HEK293 (cell line): ENCODE measurements at regions not wholly inside any gene's neighbourhood (a gene's known extent, or its start where the extent isn't known, plus 50 kb on each side); places are given as distances from the start of the nearest gene placed in this dataset.

Source experiments
- CTCF ChIA-PET: fragments of 350-600 bp; formaldehyde crosslinking; extraction: SDS; loops from one replicate; lab custom pipeline; 2021; ENCODE audit warnings: antibody characterized with exemption; lab: Yijun Ruan, JAX
- POLR2A ChIA-PET: fragments of 300-600 bp; formaldehyde crosslinking; extraction: SDS; loops from one replicate; lab custom pipeline; 2020; ENCODE audit warnings: antibody characterized with exemption, inconsistent platforms; lab: Yijun Ruan, JAX
- H3K27ac ChIP-seq: fragments of 200-500 bp; sonication (Bioruptor generic); 2 replicates; pipeline ENCODE4 v1.5.1; 2014; ENCODE audit warnings: low read depth, low read length, control low read depth, inconsistent platforms; ENCODE audit errors: extremely low read depth
- H3K36me3 ChIP-seq, 2 experiments: fragments of 200-500 bp in 1 of 2; sonication (Bioruptor generic) in 1 of 2; 1 replicate in 1 of 2; 2 replicates in 1 of 2; pipeline ENCODE4 v1.5.1; 2014 to 2017; ENCODE audit warnings: inconsistent platforms in 2 of 2, low read length in 2 of 2; ENCODE audit not compliant: control insufficient read depth in 2 of 2, insufficient read depth in 1 of 2
- H3K4me1 ChIP-seq: fragments of 200-500 bp; sonication (Bioruptor generic); 2 replicates; pipeline ENCODE4 v1.5.1; 2014; ENCODE audit warnings: mild to moderate bottlenecking, low read length, inconsistent platforms; ENCODE audit not compliant: control insufficient read depth, insufficient read depth
- H3K4me3 ChIP-seq: 2 replicates; pipeline ENCODE4 v1.5.1; 2011; ENCODE audit warnings: low read depth, mild to moderate bottlenecking, control low read depth, low read length, moderate library complexity
- H3K9me3 ChIP-seq: fragments of 200-500 bp; sonication (Bioruptor generic); 2 replicates; pipeline ENCODE4 v1.5.1; 2014; ENCODE audit warnings: low read depth, low read length, inconsistent platforms; ENCODE audit not compliant: control insufficient read depth, insufficient read depth
- EGR2 ChIP-seq: fragments of 450-650 bp; formaldehyde crosslinking; IDR thresholded peaks from 2 replicates; pipeline ENCODE4 v1.5.1; 2016; ENCODE audit warnings: low read depth, missing biosample characterization, missing genetic modification characterization
- HOXC10 ChIP-seq: sonication (generic); formaldehyde crosslinking; IDR thresholded peaks from 2 replicates; pipeline ENCODE4 v1.8.1; 2023; ENCODE audit warnings: mild to moderate bottlenecking, missing genetic modification reagents
- HOXD13 ChIP-seq: sonication (generic); formaldehyde crosslinking; IDR thresholded peaks from 2 replicates; pipeline ENCODE4 v1.8.0; 2022; ENCODE audit warnings: missing genetic modification reagents, borderline replicate concordance
- KLF10 ChIP-seq: fragments of 450-650 bp; IDR thresholded peaks from 2 replicates; pipeline ENCODE4 v1.5.1; 2018; ENCODE audit warnings: missing biosample characterization, mild to moderate bottlenecking, missing genetic modification characterization
- OSR2 ChIP-seq: fragments of 450-650 bp; formaldehyde crosslinking; IDR thresholded peaks from 2 replicates; pipeline ENCODE4 v1.5.1; 2016; ENCODE audit warnings: missing biosample characterization, missing genetic modification characterization
- TSHZ1 ChIP-seq: fragments of 450-650 bp; formaldehyde crosslinking; IDR thresholded peaks from 2 replicates; pipeline ENCODE4 v1.5.1; 2016; ENCODE audit warnings: missing biosample characterization, missing genetic modification characterization, borderline replicate concordance
- WT1 ChIP-seq: fragments of 450-650 bp; formaldehyde crosslinking; IDR thresholded peaks from 2 replicates; pipeline ENCODE4 v1.5.1; 2016; ENCODE audit warnings: missing biosample characterization, missing genetic modification characterization
- ZBTB21 ChIP-seq: fragments of 450-650 bp; formaldehyde crosslinking; IDR thresholded peaks from 2 replicates; pipeline ENCODE4 v1.5.1; 2017; ENCODE audit warnings: missing biosample characterization, missing genetic modification characterization
- ZEB2 ChIP-seq: fragments of 450-650 bp; formaldehyde crosslinking; IDR thresholded peaks from 2 replicates; pipeline ENCODE4 v1.5.1; 2016; ENCODE audit warnings: missing biosample characterization, missing genetic modification characterization
- ZFP41 ChIP-seq: fragments of 450-650 bp; formaldehyde crosslinking; IDR thresholded peaks from 2 replicates; pipeline ENCODE4 v1.5.1; 2016; ENCODE audit warnings: missing biosample characterization, missing genetic modification characterization, borderline replicate concordance
- ZNF169 ChIP-seq: fragments of 450-650 bp; formaldehyde crosslinking; IDR thresholded peaks from 2 replicates; pipeline ENCODE4 v1.5.1; 2016; ENCODE audit warnings: missing biosample characterization, missing genetic modification characterization
- ZNF266 ChIP-seq: fragments of 450-650 bp; formaldehyde crosslinking; IDR thresholded peaks from 2 replicates; pipeline ENCODE4 v1.5.1; 2016; ENCODE audit warnings: missing biosample characterization, missing genetic modification characterization, low read depth
- ZNF391 ChIP-seq: fragments of 450-650 bp; formaldehyde crosslinking; IDR thresholded peaks from 2 replicates; pipeline ENCODE4 v1.5.1; 2016; ENCODE audit warnings: low read depth, missing biosample characterization, missing genetic modification characterization, borderline replicate concordance
- ZNF416 ChIP-seq: fragments of 450-650 bp; formaldehyde crosslinking; IDR thresholded peaks from 2 replicates; pipeline ENCODE4 v1.5.1; 2016; ENCODE audit warnings: missing biosample characterization, missing genetic modification characterization
- ZNF529 ChIP-seq: fragments of 450-650 bp; formaldehyde crosslinking; IDR thresholded peaks from 2 replicates; pipeline ENCODE4 v1.5.1; 2017; ENCODE audit warnings: missing genetic modification characterization, missing biosample characterization; ENCODE audit not compliant: insufficient replicate concordance
- ZNF558 ChIP-seq: fragments of 450-650 bp; formaldehyde crosslinking; IDR thresholded peaks from 2 replicates; pipeline ENCODE4 v1.5.1; 2016; ENCODE audit warnings: missing biosample characterization, missing genetic modification characterization
- ZNF610 ChIP-seq: fragments of 450-650 bp; formaldehyde crosslinking; IDR thresholded peaks from 2 replicates; pipeline ENCODE4 v1.5.1; 2016; ENCODE audit warnings: missing biosample characterization, missing genetic modification characterization, borderline replicate concordance
- ZNF621 ChIP-seq: fragments of 450-650 bp; formaldehyde crosslinking; IDR thresholded peaks from 2 replicates; pipeline ENCODE4 v1.5.1; 2017; ENCODE audit warnings: missing biosample characterization, missing genetic modification characterization
- ZNF639 ChIP-seq: fragments of 450-650 bp; formaldehyde crosslinking; IDR thresholded peaks from 2 replicates; pipeline ENCODE4 v1.5.1; 2016; ENCODE audit warnings: missing biosample characterization, missing genetic modification characterization
- ZNF660 ChIP-seq: fragments of 450-650 bp; IDR thresholded peaks from 2 replicates; pipeline ENCODE4 v1.5.1; 2018; ENCODE audit warnings: missing biosample characterization, mild to moderate bottlenecking, missing genetic modification characterization
- ZNF707 ChIP-seq: fragments of 450-650 bp; formaldehyde crosslinking; IDR thresholded peaks from 2 replicates; pipeline ENCODE4 v1.5.1; 2016; ENCODE audit warnings: missing biosample characterization, missing genetic modification characterization
- ZNF785 ChIP-seq: fragments of 450-650 bp; formaldehyde crosslinking; IDR thresholded peaks from 2 replicates; pipeline ENCODE4 v1.5.1; 2016; ENCODE audit warnings: missing biosample characterization, missing genetic modification characterization

GRCh38 chr3:145079436-145079835, 1081.5 kb downstream of the PLOD2 start (continued):
- TF ChIP-seq ZNF610 (tag by site-specific recombination), result no peak
- TF ChIP-seq ZBTB21 (tag by site-specific recombination), result no peak
- no peak for TF ChIP-seq EGR2 (tag by site-specific recombination)

GRCh38 chr3:145087038-145087437, 1073.9 kb downstream of the PLOD2 start:
- H3K27ac ChIP-seq, result no peak overlapping the region
- POLR2A ChIA-PET, result no interaction called here
- CTCF ChIA-PET, result no interaction called here

GRCh38 chr3:145088917-145089316, 1072.1 kb downstream of the PLOD2 start:
- POLR2A ChIA-PET, result no interaction called here
- TF ChIP-seq OSR2 (no peak), ZNF621 (tag by site-specific recombination) (no peak)
- TF ChIP-seq, all 188 proteins: peak for 0
- Histone ChIP-seq H3K4me1 (no peaks in the 10 kb centered on the region), H3K27ac (no peak overlapping the region), H3K9me3 (no peaks in the 10 kb centered on the region), H3K36me3 (no peaks in the 10 kb centered on the region), H3K4me3 (no peak overlapping the region)
- CTCF ChIA-PET, result no interaction called here

More at GRCh38 chr3:145087038-145087437, 1073.9 kb downstream of the PLOD2 start:
- H3K4me1 ChIP-seq, result no peaks in the 10 kb centered on the region
- H3K9me3 ChIP-seq, result no peaks in the 10 kb centered on the region
- no peaks in the 10 kb centered on the region for H3K36me3 ChIP-seq
- no peak overlapping the region for H3K4me3 ChIP-seq
- TF ChIP-seq ZNF169 (no peak), TSHZ1 (tag by site-specific recombination) (no peak), ZNF785 (tag by site-specific recombination) (no peak), ZNF707 (tag by site-specific recombination) (no peak), HOXD13 (CRISPR knock-in tag) (no peak), ZNF416 (no peak), ZNF266 (no peak), ZNF391 (tag by site-specific recombination) (no peak), WT1 (no peak), HOXC10 (no peak), ZNF639 (tag by site-specific recombination) (no peak), KLF10 (tag by site-specific recombination) (no peak), ZNF558 (tag by site-specific recombination) (no peak), ZFP41 (tag by site-specific recombination) (no peak), ZEB2 (tag by site-specific recombination) (no peak), ZNF529 (tag by site-specific recombination) (no peak), EGR2 (tag by site-specific recombination) (no peak), ZNF610 (tag by site-specific recombination) (no peak), ZNF660 (tag by site-specific recombination) (no peak)
